Ishikawa (cell line): ENCODE measurements at regions not wholly inside any gene's neighbourhood (a gene's known extent, or its start where the extent isn't known, plus 50 kb on each side); places are given as distances from the start of the nearest gene placed in this dataset.
A peak's percentile ranks its signal among the peaks of the same experiment; 100 is the strongest.

Experiments used
- CEBPB ChIP-seq: IDR thresholded peaks from 2 replicates; pipeline ENCODE4 v1.6.1; 2012
- CREB1 ChIP-seq: IDR thresholded peaks from 2 replicates; pipeline ENCODE4 v1.6.1; 2012; ENCODE audit warnings: low read depth
- EGR1 ChIP-seq: IDR thresholded peaks from 2 replicates; pipeline ENCODE4 v1.6.1; 2012
- EP300 ChIP-seq: IDR thresholded peaks from 2 replicates; pipeline ENCODE4 v1.6.1; 2012; ENCODE audit warnings: borderline replicate concordance
- FOXM1 ChIP-seq: IDR thresholded peaks from 2 replicates; pipeline ENCODE4 v1.6.1; 2012; ENCODE audit warnings: low read depth, borderline replicate concordance
- MAX ChIP-seq: IDR thresholded peaks from 2 replicates; pipeline ENCODE4 v1.6.1; 2012
- NFIC ChIP-seq: IDR thresholded peaks from 2 replicates; pipeline ENCODE4 v1.6.1; 2012
- RAD21 ChIP-seq: IDR thresholded peaks from 2 replicates; pipeline ENCODE4 v1.6.1; 2012; ENCODE audit warnings: low read depth
- REST ChIP-seq: IDR thresholded peaks from 2 replicates; pipeline ENCODE4 v1.6.1; 2012; ENCODE audit warnings: low read depth, mild to moderate bottlenecking
- TAF1 ChIP-seq: IDR thresholded peaks from 2 replicates; pipeline ENCODE4 v1.6.1; 2012; ENCODE audit warnings: low read depth, mild to moderate bottlenecking
- TCF12 ChIP-seq: IDR thresholded peaks from 2 replicates; pipeline ENCODE4 v1.6.1; 2012; ENCODE audit warnings: low read depth
- TEAD4 ChIP-seq: IDR thresholded peaks from 2 replicates; pipeline ENCODE4 v1.6.1; 2012
- USF1 ChIP-seq: IDR thresholded peaks from 2 replicates; pipeline ENCODE4 v1.6.1; 2012
- YY1 ChIP-seq: IDR thresholded peaks from 2 replicates; pipeline ENCODE4 v1.6.1; 2012; ENCODE audit warnings: low read depth
- ZBTB7A ChIP-seq: IDR thresholded peaks from 2 replicates; pipeline ENCODE4 v1.6.1; 2012; ENCODE audit warnings: low read depth

GRCh38 chr3:124404621-124405020 lies 325.6 kb upstream of the UMPS start:
- TF ChIP-seq FOXM1 = no peak
- TF ChIP-seq NFIC = no peak
- no peak for TF ChIP-seq EP300
- TF ChIP-seq MAX = no peak
- TF ChIP-seq USF1 = no peak
- TF ChIP-seq CREB1 = no peak
- no peak for TF ChIP-seq YY1
- no peak for TF ChIP-seq REST
- TF ChIP-seq TEAD4 = no peak
- TF ChIP-seq ZBTB7A = no peak
- no peak for TF ChIP-seq TAF1
- TF ChIP-seq TCF12 = no peak

GRCh38 chr3:124407260-124407659 lies 323.0 kb upstream of the UMPS start:
- TF ChIP-seq ZBTB7A (no peak), REST (no peak), CREB1 (no peak), NFIC (no peak), FOXM1 (no peak), EP300 (no peak), MAX (no peak), RAD21 (no peak), CEBPB (no peak), TEAD4 (no peak), YY1 (no peak), EGR1 (no peak), USF1 (no peak), TCF12 (no peak), TAF1 (no peak)

- TF ChIP-seq MAX = no peak
- no peak for TF ChIP-seq CEBPB
- no peak for TF ChIP-seq RAD21
- TF ChIP-seq TAF1 = no peak
- TF ChIP-seq USF1 = no peak
- peak; percentile 79 for TF ChIP-seq TEAD4
- no peak for TF ChIP-seq YY1
- no peak for TF ChIP-seq CREB1
Measured at GRCh38 chr3:124409650-124410275, 320.5 kb upstream of the UMPS start.

- TF ChIP-seq CEBPB = no peak
- TF ChIP-seq MAX = no peak
- no peak for TF ChIP-seq EP300
- TF ChIP-seq TEAD4 = no peak
- no peak for TF ChIP-seq ZBTB7A
- no peak for TF ChIP-seq YY1
- no peak for TF ChIP-seq EGR1
- no peak for TF ChIP-seq CREB1
- no peak for TF ChIP-seq REST
- TF ChIP-seq TCF12 = no peak
- TF ChIP-seq RAD21 = no peak
- no peak for TF ChIP-seq TAF1
- TF ChIP-seq FOXM1 = no peak
- no peak for TF ChIP-seq USF1
- TF ChIP-seq NFIC = no peak
Measured at GRCh38 chr3:124410471-124410870, 319.8 kb upstream of the UMPS start.
